OCI-LY3 (cell line): ENCODE measurements at regions not wholly inside any gene's neighbourhood (a gene's known extent, or its start where the extent isn't known, plus 50 kb on each side); places are given as distances from the start of the nearest gene placed in this dataset.

Experiments used
- H2AFZ ChIP-seq: fragments of 200-600, 300-600 bp; shearing (Covaris generic); 2 replicates; pipeline ENCODE4 v1.6.0; 2014; ENCODE audit warnings: antibody characterized with exemption, low read depth, low read length
- H3K27ac ChIP-seq: fragments of 200-600, 300-600 bp; sonication (generic); 2 replicates; pipeline ENCODE4 v1.5.1; 2014; ENCODE audit warnings: mild to moderate bottlenecking, low read length, moderate library complexity, mixed read lengths
- H3K27me3 ChIP-seq: fragments of 200-600, 300-600 bp; sonication (generic); 2 replicates; pipeline ENCODE4 v1.6.1; 2014; ENCODE audit warnings: low read depth, low read length, mixed read lengths
- H3K36me3 ChIP-seq: fragments of 200-600, 300-600 bp; sonication (generic); replicated peaks from 2 replicates; pipeline ENCODE3; 2014; ENCODE audit warnings: low read depth, low read length, mixed read lengths
- H3K4me1 ChIP-seq: fragments of 300-600, 200-600 bp; sonication (generic); 2 replicates; pipeline ENCODE4 v1.6.1; 2014; ENCODE audit warnings: low read length, mixed read lengths
- H3K4me2 ChIP-seq: fragments of 200-600, 300-600 bp; sonication (generic); 2 replicates; pipeline ENCODE4 v1.6.1; 2014; ENCODE audit warnings: low read length, mixed read lengths
- H3K4me3 ChIP-seq: fragments of 300-600, 200-600 bp; sonication (generic); 2 replicates; pipeline ENCODE4 v1.5.1; 2014; ENCODE audit warnings: antibody characterized with exemption, mild to moderate bottlenecking, low read length, moderate library complexity
- H3K79me2 ChIP-seq: fragments of 300-600, 200-600 bp; shearing (Covaris generic); 2 replicates; pipeline ENCODE4 v1.6.1; 2014; ENCODE audit warnings: mild to moderate bottlenecking, low read length, mixed read lengths
- H3K9ac ChIP-seq: fragments of 300-600, 200-600 bp; shearing (Covaris generic); 2 replicates; pipeline ENCODE4 v1.6.0; 2014; ENCODE audit warnings: mild to moderate bottlenecking, low read length, moderate library complexity
- H3K9me3 ChIP-seq: fragments of 200-600, 300-600 bp; shearing (Covaris generic); 2 replicates; pipeline ENCODE4 v1.6.1; 2014; ENCODE audit warnings: low read length, mixed read lengths; ENCODE audit not compliant: insufficient read depth
- H4K20me1 ChIP-seq: fragments of 200-600, 300-600 bp; sonication (generic); 2 replicates; pipeline ENCODE4 v1.6.1; 2016; ENCODE audit warnings: low read length, mixed read lengths; ENCODE audit not compliant: insufficient read depth
- EZH2phosphoT487 ChIP-seq: fragments of 200-600 bp; shearing (Covaris generic); IDR thresholded peaks from 2 replicates; pipeline ENCODE4 v1.6.1; 2018; ENCODE audit warnings: antibody characterized with exemption, mixed run types, low read depth
- TF ChIP-seq, protein P1 (sequence below): fragments of 200-600, 300-600 bp; sonication (generic); IDR thresholded peaks from 2 replicates; pipeline ENCODE4 v1.5.1; 2014; ENCODE audit warnings: antibody characterized with exemption, low read length, low read depth

GRCh38 chr2:118698564-118698963 is 148.9 kb downstream of the EN1 start:
- H3K4me2 ChIP-seq: no peak overlapping the region
- no peak overlapping the region for H3K9ac ChIP-seq
- no peaks in the 10 kb centered on the region for H3K36me3 ChIP-seq
- TF ChIP-seq, protein P1, sequence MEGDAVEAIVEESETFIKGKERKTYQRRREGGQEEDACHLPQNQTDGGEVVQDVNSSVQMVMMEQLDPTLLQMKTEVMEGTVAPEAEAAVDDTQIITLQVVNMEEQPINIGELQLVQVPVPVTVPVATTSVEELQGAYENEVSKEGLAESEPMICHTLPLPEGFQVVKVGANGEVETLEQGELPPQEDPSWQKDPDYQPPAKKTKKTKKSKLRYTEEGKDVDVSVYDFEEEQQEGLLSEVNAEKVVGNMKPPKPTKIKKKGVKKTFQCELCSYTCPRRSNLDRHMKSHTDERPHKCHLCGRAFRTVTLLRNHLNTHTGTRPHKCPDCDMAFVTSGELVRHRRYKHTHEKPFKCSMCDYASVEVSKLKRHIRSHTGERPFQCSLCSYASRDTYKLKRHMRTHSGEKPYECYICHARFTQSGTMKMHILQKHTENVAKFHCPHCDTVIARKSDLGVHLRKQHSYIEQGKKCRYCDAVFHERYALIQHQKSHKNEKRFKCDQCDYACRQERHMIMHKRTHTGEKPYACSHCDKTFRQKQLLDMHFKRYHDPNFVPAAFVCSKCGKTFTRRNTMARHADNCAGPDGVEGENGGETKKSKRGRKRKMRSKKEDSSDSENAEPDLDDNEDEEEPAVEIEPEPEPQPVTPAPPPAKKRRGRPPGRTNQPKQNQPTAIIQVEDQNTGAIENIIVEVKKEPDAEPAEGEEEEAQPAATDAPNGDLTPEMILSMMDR: no peak
- no peak for TF ChIP-seq EZH2phosphoT487
- no peak overlapping the region for H3K27ac ChIP-seq
- H4K20me1 ChIP-seq: no peaks in the 10 kb centered on the region
- no peaks in the 10 kb centered on the region for H3K79me2 ChIP-seq
- H3K27me3 ChIP-seq: no peaks in the 10 kb centered on the region
- no peak overlapping the region for H2AFZ ChIP-seq
- no peak overlapping the region for H3K4me3 ChIP-seq
- H3K9me3 ChIP-seq: no peaks in the 10 kb centered on the region
- H3K4me1 ChIP-seq: no peaks in the 10 kb centered on the region

- no peak overlapping the region for H3K9ac ChIP-seq
- H2AFZ ChIP-seq: no peak overlapping the region
- TF ChIP-seq, protein P1: no peak
- TF ChIP-seq EZH2phosphoT487: no peak
- no peak overlapping the region for H3K27ac ChIP-seq
- no peaks in the 10 kb centered on the region for H3K9me3 ChIP-seq
- no peak overlapping the region for H3K4me3 ChIP-seq
- H3K79me2 ChIP-seq: no peaks in the 10 kb centered on the region
- no peaks in the 10 kb centered on the region for H3K36me3 ChIP-seq
- H3K4me2 ChIP-seq: no peak overlapping the region
- H4K20me1 ChIP-seq: no peaks in the 10 kb centered on the region
- H3K27me3 ChIP-seq: no peaks in the 10 kb centered on the region
- no peaks in the 10 kb centered on the region for H3K4me1 ChIP-seq
Measured at GRCh38 chr2:118697781-118698180, 149.7 kb downstream of the EN1 start.

GRCh38 chr2:118696786-118697465 is 150.5 kb downstream of the EN1 start:
- Histone ChIP-seq H3K27ac (no peak overlapping the region), H3K27me3 (no peaks in the 10 kb centered on the region), H3K9ac (no peak overlapping the region), H3K9me3 (no peaks in the 10 kb centered on the region), H3K36me3 (no peaks in the 10 kb centered on the region), H4K20me1 (no peaks in the 10 kb centered on the region), H3K79me2 (no peaks in the 10 kb centered on the region), H2AFZ (no peak overlapping the region), H3K4me2 (no peak overlapping the region), H3K4me3 (no peak overlapping the region), H3K4me1 (no peaks in the 10 kb centered on the region)
- TF ChIP-seq EZH2phosphoT487: no peak
- TF ChIP-seq, protein P1: no peak

GRCh38 chr2:118693287-118693822 is 154.1 kb downstream of the EN1 start:
- H3K27ac ChIP-seq: no peak overlapping the region
- TF ChIP-seq, protein P1: no peak
- no peak for TF ChIP-seq EZH2phosphoT487
- no peak overlapping the region for H2AFZ ChIP-seq
- H3K9me3 ChIP-seq: no peaks in the 10 kb centered on the region
- H3K27me3 ChIP-seq: no peaks in the 10 kb centered on the region
- no peaks in the 10 kb centered on the region for H4K20me1 ChIP-seq
- H3K4me3 ChIP-seq: no peak overlapping the region
- no peaks in the 10 kb centered on the region for H3K79me2 ChIP-seq
- no peaks in the 10 kb centered on the region for H3K4me1 ChIP-seq
- H3K9ac ChIP-seq: no peak overlapping the region
- no peak overlapping the region for H3K4me2 ChIP-seq
- no peaks in the 10 kb centered on the region for H3K36me3 ChIP-seq
